Spleen (tissue), 7 donors: ENCODE measurements at regions not wholly inside any gene's neighbourhood (a gene's known extent, or its start where the extent isn't known, plus 50 kb on each side); places are given as distances from the start of the nearest gene placed in this dataset.

Experiments used
- CTCF ChIP-seq, 11 experiments: fragments of 200-600 bp in 7 of 11; fragments of 450-650 bp in 4 of 11; sonication (generic) in 4 of 11; IDR thresholded peaks in 8 of 11; conservative IDR thresholded peaks in 3 of 11; 1 replicate in 7 of 11; 2 replicates in 4 of 11; pipeline versions ENCODE4 v1.4.0 to v1.8.0; 2016 to 2021; ENCODE audit warnings: antibody characterized with exemption in 11 of 11, inconsistent platforms in 4 of 11, mild to moderate bottlenecking in 1 of 11
- POLR2A ChIP-seq, 3 donors: fragments of 450-650 bp; IDR thresholded peaks; one replicate each; pipeline ENCODE4 v1.5.1; 2017; ENCODE audit warnings: antibody characterized with exemption in 3 of 3, mild to moderate bottlenecking in 1 of 3
- POLR2AphosphoS5 ChIP-seq, 3 donors: sonication (generic); formaldehyde crosslinking; IDR thresholded peaks; one replicate each; pipeline ENCODE4 v1.5.1; 2017; ENCODE audit warnings: antibody characterized with exemption in 3 of 3
- donor health status: DM: no; HTN: no; CAD: no; lungs with moderate emphysema.
- donor health status: DM: no; HTN: no; CAD: no.
- donor health status: DM: no; HTN: no; CAD: no.

- TF ChIP-seq CTCF (IDR thresholded peaks at IDR 0.05 in 8 of 11, conservative IDR thresholded peaks at IDR 0.05 in 3 of 11) (no peak), POLR2A (IDR thresholded peaks at IDR 0.05) (no peak), POLR2AphosphoS5 (IDR thresholded peaks at IDR 0.05) (no peak)
These were observed 981.2 kb downstream of the BCL11A start for GRCh38 chr2:59572227-59572626.
